GM04504 (cell line): ENCODE measurements at regions not wholly inside any gene's neighbourhood (a gene's known extent, or its start where the extent isn't known, plus 50 kb on each side); places are given as distances from the start of the nearest gene placed in this dataset.

Source experiments
- DNase-seq: peaks from one replicate; pipeline ENCODE4 v3.0.0-alpha.2; 2012; ENCODE audit warnings: low read depth

GRCh38 chr14:34012978-34013720 lies 62.3 kb upstream of the EGLN3 start:
- DNase-seq, result no peak

GRCh38 chr14:34012369-34012768 lies 61.5 kb upstream of the EGLN3 start:
- no peak for DNase-seq

- DNase-seq, result no peak
These were observed 59.1 kb upstream of the EGLN3 start for GRCh38 chr14:34009956-34010355.

GRCh38 chr14:34007902-34008301 lies 57.0 kb upstream of the EGLN3 start:
- DNase-seq, result no peak

- DNase-seq, result no peak
These were observed 55.0 kb upstream of the EGLN3 start for GRCh38 chr14:34005901-34006300.

GRCh38 chr14:34004881-34005280 lies 54.0 kb upstream of the EGLN3 start:
- no peak for DNase-seq

GRCh38 chr14:34003691-34004090 lies 52.8 kb upstream of the EGLN3 start:
- no peak for DNase-seq

GRCh38 chr14:34003082-34003668 lies 52.3 kb upstream of the EGLN3 start:
- no peak for DNase-seq
